C4-2B (cell line): ENCODE measurements at regions not wholly inside any gene's neighbourhood (a gene's known extent, or its start where the extent isn't known, plus 50 kb on each side); places are given as distances from the start of the nearest gene placed in this dataset.

Experiments used
- ZFX ChIP-seq: fragments of 450-650 bp; IDR thresholded peaks from 2 replicates; pipeline ENCODE4 v1.6.1; 2017
- TF ChIP-seq, protein P1 (sequence below): fragments of 450-650 bp; conservative IDR thresholded peaks from 2 replicates; pipeline ENCODE4 v1.5.1; 2017; ENCODE audit warnings: mild to moderate bottlenecking

DNA sequence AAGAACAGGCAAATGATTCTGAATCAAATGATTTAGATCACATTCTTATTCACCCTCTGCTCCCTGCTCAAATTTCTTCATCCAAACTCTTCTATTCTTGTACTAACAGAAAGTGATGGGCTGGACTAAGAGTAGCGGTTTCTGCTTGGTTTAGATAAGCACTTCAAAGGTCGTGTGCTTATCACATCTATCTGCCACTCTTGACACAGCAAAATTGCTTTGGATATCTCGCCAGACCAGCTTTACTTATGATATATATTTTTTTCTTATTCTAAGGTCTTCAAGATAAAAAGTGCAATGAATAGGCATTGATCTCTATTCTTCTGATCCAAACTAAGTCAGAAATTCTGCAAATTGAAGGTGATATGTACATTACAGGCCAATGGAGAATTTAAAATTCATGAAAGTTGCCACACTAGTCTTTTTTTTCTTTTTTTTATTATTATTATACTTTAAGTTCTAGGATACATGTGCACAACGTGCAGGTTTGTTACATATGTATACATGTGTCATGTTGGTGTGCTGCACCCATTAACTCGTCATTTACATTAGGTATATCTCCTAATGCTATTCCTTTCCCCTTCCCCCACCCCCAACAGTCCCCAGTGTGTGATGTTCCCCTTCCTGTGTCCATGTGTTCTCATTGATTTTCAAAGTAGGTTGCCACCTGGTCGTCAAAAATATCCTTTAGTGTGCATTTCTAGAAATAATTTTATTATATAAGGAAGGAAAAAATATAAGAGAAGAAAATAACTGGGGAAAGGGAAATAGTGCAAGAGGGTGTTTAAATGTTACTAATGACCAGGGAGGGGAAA is 1941.0 kb upstream of the RAG2 start:
- TF ChIP-seq, protein P1, sequence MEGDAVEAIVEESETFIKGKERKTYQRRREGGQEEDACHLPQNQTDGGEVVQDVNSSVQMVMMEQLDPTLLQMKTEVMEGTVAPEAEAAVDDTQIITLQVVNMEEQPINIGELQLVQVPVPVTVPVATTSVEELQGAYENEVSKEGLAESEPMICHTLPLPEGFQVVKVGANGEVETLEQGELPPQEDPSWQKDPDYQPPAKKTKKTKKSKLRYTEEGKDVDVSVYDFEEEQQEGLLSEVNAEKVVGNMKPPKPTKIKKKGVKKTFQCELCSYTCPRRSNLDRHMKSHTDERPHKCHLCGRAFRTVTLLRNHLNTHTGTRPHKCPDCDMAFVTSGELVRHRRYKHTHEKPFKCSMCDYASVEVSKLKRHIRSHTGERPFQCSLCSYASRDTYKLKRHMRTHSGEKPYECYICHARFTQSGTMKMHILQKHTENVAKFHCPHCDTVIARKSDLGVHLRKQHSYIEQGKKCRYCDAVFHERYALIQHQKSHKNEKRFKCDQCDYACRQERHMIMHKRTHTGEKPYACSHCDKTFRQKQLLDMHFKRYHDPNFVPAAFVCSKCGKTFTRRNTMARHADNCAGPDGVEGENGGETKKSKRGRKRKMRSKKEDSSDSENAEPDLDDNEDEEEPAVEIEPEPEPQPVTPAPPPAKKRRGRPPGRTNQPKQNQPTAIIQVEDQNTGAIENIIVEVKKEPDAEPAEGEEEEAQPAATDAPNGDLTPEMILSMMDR = no peak
- TF ChIP-seq ZFX = no peak
